Liver (tissue), 3 donors: ENCODE measurements at regions not wholly inside any gene's neighbourhood (a gene's known extent, or its start where the extent isn't known, plus 50 kb on each side); places are given as distances from the start of the nearest gene placed in this dataset.

Experiments used
- CTCF ChIP-seq: fragments of 150-350 bp; IDR thresholded peaks from 2 replicates; pipeline ENCODE4 v1.5.1; 2017; ENCODE audit warnings: improper control_type of control experiment, low read depth, low read length; ENCODE audit not compliant: missing input control
- JUND ChIP-seq, 2 donors: IDR thresholded peaks; 2 replicates each; pipeline ENCODE4 v1.6.1; 2016; ENCODE audit warnings: antibody characterized with exemption in 2 of 2
- RAD21 ChIP-seq, 2 donors: IDR thresholded peaks; 2 replicates each; pipeline ENCODE4 v1.6.1; 2016; ENCODE audit warnings: antibody characterized with exemption in 2 of 2, mild to moderate bottlenecking in 2 of 2
- TAF1 ChIP-seq: conservative IDR thresholded peaks from 2 replicates; pipeline ENCODE4 v1.6.1; 2016; ENCODE audit warnings: antibody characterized with exemption, mild to moderate bottlenecking
- YY1 ChIP-seq: IDR thresholded peaks from 2 replicates; pipeline ENCODE4 v1.6.1; 2016; ENCODE audit warnings: antibody characterized with exemption, mild to moderate bottlenecking
- ZBTB33 ChIP-seq: IDR thresholded peaks from 2 replicates; pipeline ENCODE4 v1.6.1; 2016; ENCODE audit warnings: antibody characterized with exemption
- donor health status: healthy.
- donor health status: healthy.

- no peak for TF ChIP-seq CTCF
- TF ChIP-seq TAF1: no peak
- TF ChIP-seq RAD21 (IDR thresholded peaks at IDR 0.05): no peak
- TF ChIP-seq YY1: no peak
- no peak for TF ChIP-seq JUND (IDR thresholded peaks at IDR 0.05)
- no peak for TF ChIP-seq ZBTB33
Observed at GRCh38 chr10:131812736-131813604, 87.8 kb upstream of the PPP2R2D start.
